ENCODE measurements at regions not wholly inside any gene's neighbourhood (a gene's known extent, or its start where the extent isn't known, plus 50 kb on each side); places are given as distances from the start of the nearest gene placed in this dataset.

DNA sequence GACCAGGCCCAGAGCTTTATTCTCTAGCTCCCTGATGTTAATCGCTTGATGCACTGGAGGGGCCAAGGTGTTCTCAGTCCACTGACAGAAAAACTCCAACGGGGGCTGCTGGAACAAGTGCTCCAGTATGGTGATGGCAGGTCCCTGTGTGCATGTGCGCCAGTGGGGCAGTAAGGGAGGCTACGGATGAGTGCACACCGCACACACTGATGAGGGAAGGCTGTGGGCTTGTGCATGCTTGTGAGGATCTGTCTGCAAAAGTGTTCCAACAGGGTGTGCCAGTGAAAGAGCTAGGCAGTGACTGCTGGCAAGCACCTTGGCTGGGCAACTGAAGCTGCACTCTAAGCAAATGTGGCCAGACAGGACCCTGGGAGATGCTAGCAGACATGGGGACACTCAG is 229.7 kb upstream of the FOXG1 start:
- in situ Hi-C loops (cut with MboI; ENCODE audit: low pct_ligation_motif_present in 1 of 4, low pct_unique_long_range_greater_than_20kb in 1 of 4, low sequenced_read_pairs in 3 of 4) (no loop called here), intact Hi-C loops (cut with DNase I; ENCODE audit: low total_unique reads) (no loop called here)
- no peak for DNase-seq
- no peak for TF ChIP-seq EP300 (IDR thresholded peaks at IDR 0.05; ENCODE audit: low read depth)
- TF ChIP-seq POLR2A (IDR thresholded peaks at IDR 0.05), result no peak
- TF ChIP-seq, protein P1, sequence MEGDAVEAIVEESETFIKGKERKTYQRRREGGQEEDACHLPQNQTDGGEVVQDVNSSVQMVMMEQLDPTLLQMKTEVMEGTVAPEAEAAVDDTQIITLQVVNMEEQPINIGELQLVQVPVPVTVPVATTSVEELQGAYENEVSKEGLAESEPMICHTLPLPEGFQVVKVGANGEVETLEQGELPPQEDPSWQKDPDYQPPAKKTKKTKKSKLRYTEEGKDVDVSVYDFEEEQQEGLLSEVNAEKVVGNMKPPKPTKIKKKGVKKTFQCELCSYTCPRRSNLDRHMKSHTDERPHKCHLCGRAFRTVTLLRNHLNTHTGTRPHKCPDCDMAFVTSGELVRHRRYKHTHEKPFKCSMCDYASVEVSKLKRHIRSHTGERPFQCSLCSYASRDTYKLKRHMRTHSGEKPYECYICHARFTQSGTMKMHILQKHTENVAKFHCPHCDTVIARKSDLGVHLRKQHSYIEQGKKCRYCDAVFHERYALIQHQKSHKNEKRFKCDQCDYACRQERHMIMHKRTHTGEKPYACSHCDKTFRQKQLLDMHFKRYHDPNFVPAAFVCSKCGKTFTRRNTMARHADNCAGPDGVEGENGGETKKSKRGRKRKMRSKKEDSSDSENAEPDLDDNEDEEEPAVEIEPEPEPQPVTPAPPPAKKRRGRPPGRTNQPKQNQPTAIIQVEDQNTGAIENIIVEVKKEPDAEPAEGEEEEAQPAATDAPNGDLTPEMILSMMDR (IDR thresholded peaks at IDR 0.05), result no peak
- TF ChIP-seq POLR2AphosphoS5 (IDR thresholded peaks at IDR 0.05), result no peak
- H3K27me3 ChIP-seq, result no peaks in the 10 kb centered on the region
- H3K36me3 ChIP-seq, result no peaks in the 10 kb centered on the region
- no peaks in the 10 kb centered on the region for H3K9me3 ChIP-seq
- H3K4me3 ChIP-seq, result no peak overlapping the region
- no peaks in the 10 kb centered on the region for H3K4me1 ChIP-seq
- H3K27ac ChIP-seq, result no peak overlapping the region
- WGBS, 2 donors (ENCODE audit: low coverage in 1 of 2), result 87% methylated on average over 5 of the region's 5 CpGs; no CpG with 5 or more reads in 1 of the 2 donors

DNA sequence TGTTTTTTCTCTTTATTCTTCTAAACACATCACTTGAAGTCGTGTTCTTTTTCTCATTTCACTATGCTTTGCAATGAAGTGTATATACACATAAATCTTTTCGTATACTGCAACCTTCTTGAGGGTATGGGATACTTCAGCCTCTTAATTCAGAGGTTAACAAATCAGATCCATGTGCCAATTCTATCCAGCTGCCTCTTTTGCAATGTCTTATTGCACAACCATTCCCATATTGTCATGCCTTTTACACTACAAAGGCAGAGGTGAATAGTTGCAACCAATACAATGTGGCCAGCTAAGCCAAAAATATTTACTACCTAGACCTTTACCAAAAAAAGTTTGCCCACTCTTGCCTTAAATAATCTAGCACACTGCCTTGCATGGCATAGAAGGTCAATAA is 224.5 kb upstream of the FOXG1 start:
- Histone ChIP-seq H3K4me1 (no peaks in the 10 kb centered on the region), H3K27me3 (no peaks in the 10 kb centered on the region), H3K27ac (no peak overlapping the region), H3K9me3 (no peaks in the 10 kb centered on the region), H3K4me3 (no peak overlapping the region), H3K36me3 (no peaks in the 10 kb centered on the region)
- DNase-seq, result no peak
- intact Hi-C loops (cut with DNase I; ENCODE audit: low total_unique reads) (no loop called here), in situ Hi-C loops (cut with MboI; ENCODE audit: low pct_ligation_motif_present in 1 of 4, low pct_unique_long_range_greater_than_20kb in 1 of 4, low sequenced_read_pairs in 3 of 4) (no loop called here)
- no peak for TF ChIP-seq EP300 (IDR thresholded peaks at IDR 0.05; ENCODE audit: low read depth)
- TF ChIP-seq, protein P1 (IDR thresholded peaks at IDR 0.05), result no peak
- TF ChIP-seq POLR2A (IDR thresholded peaks at IDR 0.05), result no peak
- TF ChIP-seq POLR2AphosphoS5 (IDR thresholded peaks at IDR 0.05), result no peak
- 47 to 56% methylated on average over 2 of the region's 2 CpGs for WGBS, 2 donors (ENCODE audit: low coverage in 1 of 2)

DNA sequence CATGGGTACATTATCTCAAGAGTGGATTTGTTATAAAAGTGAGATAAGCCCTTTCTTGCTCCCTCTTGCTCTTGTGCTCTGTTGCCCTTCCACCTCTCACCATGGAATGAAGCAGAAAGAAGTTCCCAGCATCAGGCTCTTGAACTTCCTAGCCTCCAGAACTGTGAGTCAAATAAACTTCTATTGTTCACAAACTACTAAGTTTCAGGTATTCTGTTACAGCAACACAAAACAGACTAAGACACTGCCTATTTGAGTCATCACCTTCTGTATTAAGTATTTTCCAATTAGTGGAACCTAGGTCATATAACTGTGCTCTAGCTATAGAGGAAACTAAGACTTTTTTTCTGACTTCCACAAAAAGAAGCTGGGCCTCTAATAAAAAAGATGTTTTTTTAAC is 201.2 kb upstream of the FOXG1 start:
- H3K27ac ChIP-seq, result no peak overlapping the region
- H3K4me1 ChIP-seq, result no peaks in the 10 kb centered on the region
- H3K27me3 ChIP-seq, result no peaks in the 10 kb centered on the region
- H3K9me3 ChIP-seq, result no peaks in the 10 kb centered on the region
- TF ChIP-seq POLR2A (IDR thresholded peaks at IDR 0.05), result no peak
- TF ChIP-seq POLR2AphosphoS5 (IDR thresholded peaks at IDR 0.05), result no peak
- TF ChIP-seq EP300 (IDR thresholded peaks at IDR 0.05; ENCODE audit: low read depth), result no peak
- TF ChIP-seq, protein P1 (IDR thresholded peaks at IDR 0.05), result no peak
- intact Hi-C loops (cut with DNase I; ENCODE audit: low total_unique reads) (no loop called here), in situ Hi-C loops (cut with MboI; ENCODE audit: low pct_ligation_motif_present in 1 of 4, low pct_unique_long_range_greater_than_20kb in 1 of 4, low sequenced_read_pairs in 3 of 4) (no loop called here)
- no peak overlapping the region for H3K4me3 ChIP-seq
- no peak for DNase-seq
- H3K36me3 ChIP-seq, result no peaks in the 10 kb centered on the region

DNA sequence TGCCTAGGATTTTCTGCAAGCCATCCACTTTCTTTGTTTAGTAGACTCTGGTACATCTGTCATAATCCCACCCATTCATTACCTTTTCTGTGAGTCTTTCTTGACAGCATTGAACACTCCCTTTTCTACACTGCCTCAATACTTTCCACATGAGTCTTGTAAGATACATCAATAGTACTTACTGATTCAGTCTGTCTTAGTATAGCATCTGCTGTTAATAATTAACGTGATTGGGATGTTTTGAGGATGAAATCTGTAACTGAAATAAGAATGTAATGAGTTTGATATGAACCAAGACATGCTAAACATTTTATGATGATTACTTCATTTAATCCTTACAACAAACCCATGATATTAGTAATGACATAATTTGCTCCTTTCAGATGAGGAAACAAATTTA is 196.2 kb upstream of the FOXG1 start:
- Histone ChIP-seq H3K9me3 (no peaks in the 10 kb centered on the region), H3K4me3 (no peak overlapping the region), H3K27ac (no peak overlapping the region), H3K4me1 (no peaks in the 10 kb centered on the region), H3K36me3 (no peaks in the 10 kb centered on the region), H3K27me3 (no peaks in the 10 kb centered on the region)
- no peak for DNase-seq
- TF ChIP-seq POLR2A (IDR thresholded peaks at IDR 0.05), result no peak
- no peak for TF ChIP-seq POLR2AphosphoS5 (IDR thresholded peaks at IDR 0.05)
- TF ChIP-seq EP300 (IDR thresholded peaks at IDR 0.05; ENCODE audit: low read depth), result no peak
- TF ChIP-seq, protein P1 (IDR thresholded peaks at IDR 0.05), result no peak
- intact Hi-C loops (cut with DNase I; ENCODE audit: low total_unique reads), result no loop called here
- in situ Hi-C loops (cut with MboI; ENCODE audit: low pct_ligation_motif_present in 1 of 4, low pct_unique_long_range_greater_than_20kb in 1 of 4, low sequenced_read_pairs in 3 of 4), result no loop called here
- 13 to 23% methylated on average over 1 of the region's 1 CpG for WGBS, 2 donors (ENCODE audit: low coverage in 1 of 2)
